NCI-H345 treated with DMSO at 0.1 percent for 48 hours (cell line): ENCODE measurements at regions not wholly inside any gene's neighbourhood (a gene's known extent, or its start where the extent isn't known, plus 50 kb on each side); places are given as distances from the start of the nearest gene placed in this dataset.

Source experiments
- DNase-seq: peaks from one replicate; lab custom pipeline; 2025; ENCODE audit not compliant: unreplicated experiment; lab: John Stamatoyannopoulos, UW

GRCh38 chr9:87148331-87149104 lies 201.2 kb upstream of the GAS1 start:
- no peak for DNase-seq

GRCh38 chr9:87149799-87150198 lies 202.5 kb upstream of the GAS1 start:
- DNase-seq = no peak

GRCh38 chr9:87152256-87152655 lies 204.9 kb upstream of the GAS1 start:
- no peak for DNase-seq

- DNase-seq = no peak
Measured at GRCh38 chr9:87156247-87156646, 208.9 kb upstream of the GAS1 start.

GRCh38 chr9:87157366-87158031 lies 210.2 kb upstream of the GAS1 start:
- no peak for DNase-seq

- DNase-seq = no peak
Measured at GRCh38 chr9:87158765-87159164, 211.5 kb upstream of the GAS1 start.

- DNase-seq = no peak
Measured at GRCh38 chr9:87160148-87161102, 213.1 kb upstream of the GAS1 start.

- DNase-seq = no peak
Measured at GRCh38 chr9:87167161-87167560, 219.9 kb upstream of the GAS1 start.

GRCh38 chr9:87167582-87167981 lies 220.3 kb upstream of the GAS1 start:
- no peak for DNase-seq

GRCh38 chr9:87178302-87178701 lies 231.0 kb upstream of the GAS1 start:
- DNase-seq = no peak

GRCh38 chr9:87179553-87180340 lies 232.4 kb upstream of the GAS1 start:
- no peak for DNase-seq

GRCh38 chr9:87180361-87180760 lies 233.1 kb upstream of the GAS1 start:
- no peak for DNase-seq

- no peak for DNase-seq
Measured at GRCh38 chr9:87180841-87181240, 233.5 kb upstream of the GAS1 start.

- DNase-seq = no peak
Measured at GRCh38 chr9:87181670-87182069, 234.4 kb upstream of the GAS1 start.

GRCh38 chr9:87184956-87185642 lies 237.8 kb upstream of the GAS1 start:
- DNase-seq = no peak

- DNase-seq = no peak
Measured at GRCh38 chr9:87187656-87188055, 240.3 kb upstream of the GAS1 start.

GRCh38 chr9:87189006-87189405 lies 241.7 kb upstream of the GAS1 start:
- DNase-seq = no peak

GRCh38 chr9:87193151-87193550 lies 245.8 kb upstream of the GAS1 start:
- DNase-seq = no peak

GRCh38 chr9:87193925-87194868 lies 246.9 kb upstream of the GAS1 start:
- no peak for DNase-seq
